ENCODE measurements at regions not wholly inside any gene's neighbourhood (a gene's known extent, or its start where the extent isn't known, plus 50 kb on each side); places are given as distances from the start of the nearest gene placed in this dataset.

GRCh38 chr3:177441813-177442646 is 244.7 kb upstream of the TBL1XR1 start:
- Mint-ChIP-seq H3K27me3 (ENCODE audit: unreplicated experiment) (no peaks in the 10 kb centered on the region), H3K4me1 (ENCODE audit: low read depth, unreplicated experiment) (peaks cover 37% of the 10 kb centered on the region), H3K27ac (ENCODE audit: unreplicated experiment) (no peak overlapping the region), H3K4me3 (ENCODE audit: low read depth, unreplicated experiment) (no peak overlapping the region), H3K9me3 (ENCODE audit: low read depth, unreplicated experiment) (no peaks in the 10 kb centered on the region), H3K36me3 (ENCODE audit: insufficient read depth, unreplicated experiment) (peaks cover 6% of the 10 kb centered on the region)
- no peak for DNase-seq
- BruUV-seq (replicated peaks), result no TSS peak
- CTCF ChIA-PET, result interaction anchor here (0.6 kb wide), 1 partner anchor 232 kb away, joined by 3 read pairs; no protein-coding TSS in a partner anchor
- TF ChIP-seq, protein P1, sequence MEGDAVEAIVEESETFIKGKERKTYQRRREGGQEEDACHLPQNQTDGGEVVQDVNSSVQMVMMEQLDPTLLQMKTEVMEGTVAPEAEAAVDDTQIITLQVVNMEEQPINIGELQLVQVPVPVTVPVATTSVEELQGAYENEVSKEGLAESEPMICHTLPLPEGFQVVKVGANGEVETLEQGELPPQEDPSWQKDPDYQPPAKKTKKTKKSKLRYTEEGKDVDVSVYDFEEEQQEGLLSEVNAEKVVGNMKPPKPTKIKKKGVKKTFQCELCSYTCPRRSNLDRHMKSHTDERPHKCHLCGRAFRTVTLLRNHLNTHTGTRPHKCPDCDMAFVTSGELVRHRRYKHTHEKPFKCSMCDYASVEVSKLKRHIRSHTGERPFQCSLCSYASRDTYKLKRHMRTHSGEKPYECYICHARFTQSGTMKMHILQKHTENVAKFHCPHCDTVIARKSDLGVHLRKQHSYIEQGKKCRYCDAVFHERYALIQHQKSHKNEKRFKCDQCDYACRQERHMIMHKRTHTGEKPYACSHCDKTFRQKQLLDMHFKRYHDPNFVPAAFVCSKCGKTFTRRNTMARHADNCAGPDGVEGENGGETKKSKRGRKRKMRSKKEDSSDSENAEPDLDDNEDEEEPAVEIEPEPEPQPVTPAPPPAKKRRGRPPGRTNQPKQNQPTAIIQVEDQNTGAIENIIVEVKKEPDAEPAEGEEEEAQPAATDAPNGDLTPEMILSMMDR (IDR thresholded peaks at IDR 0.05; ENCODE audit: unreplicated experiment), result no peak
- intact Hi-C loops (cut with micrococcal nuclease; ENCODE audit: unreplicated experiment), result no loop called here

GRCh38 chr3:177443469-177443868 is 246.2 kb upstream of the TBL1XR1 start:
- CTCF ChIA-PET, result interaction anchor here (0.6 to 1.3 kb wide), 10 partner anchors 14 to 368 kb away, joined by 3 to 6 read pairs (median 4); no protein-coding TSS in a partner anchor
- Mint-ChIP-seq H3K36me3 (ENCODE audit: insufficient read depth, unreplicated experiment) (peaks cover 12% of the 10 kb centered on the region), H3K4me1 (ENCODE audit: low read depth, unreplicated experiment) (peaks cover 46% of the 10 kb centered on the region), H3K27me3 (ENCODE audit: unreplicated experiment) (no peaks in the 10 kb centered on the region), H3K27ac (ENCODE audit: unreplicated experiment) (no peak overlapping the region), H3K4me3 (ENCODE audit: low read depth, unreplicated experiment) (peak overlapping the region; percentile 7), H3K9me3 (ENCODE audit: low read depth, unreplicated experiment) (no peaks in the 10 kb centered on the region)
- TF ChIP-seq, protein P1 (IDR thresholded peaks at IDR 0.05; ENCODE audit: unreplicated experiment), result no peak
- DNase-seq, result peak; percentile 40
- intact Hi-C loops (cut with micrococcal nuclease; ENCODE audit: unreplicated experiment), result no loop called here
- BruUV-seq (replicated peaks), result no TSS peak

DNA sequence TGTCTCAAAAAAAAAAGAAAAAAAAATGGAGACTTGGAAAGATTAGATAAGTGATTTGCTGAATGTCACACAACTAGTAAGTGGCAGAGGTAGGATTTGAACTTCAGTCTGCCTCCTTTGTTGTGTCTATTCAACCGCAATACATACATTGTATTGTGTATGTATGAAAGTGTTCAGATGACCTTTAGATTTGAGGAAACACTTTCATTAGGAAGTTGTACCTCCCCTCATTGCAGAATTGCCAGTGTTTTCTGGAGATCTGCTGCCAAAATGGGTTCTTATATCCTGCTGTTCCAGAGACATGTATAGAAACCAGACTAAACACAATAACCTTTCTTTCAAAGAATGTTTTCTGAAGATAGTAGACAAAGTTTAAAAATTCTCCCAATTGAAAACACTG is 247.4 kb upstream of the TBL1XR1 start:
- H3K4me1 Mint-ChIP-seq (ENCODE audit: low read depth, unreplicated experiment), result peaks cover 58% of the 10 kb centered on the region
- H3K36me3 Mint-ChIP-seq (ENCODE audit: insufficient read depth, unreplicated experiment), result peaks cover 17% of the 10 kb centered on the region
- BruUV-seq (replicated peaks), result no TSS peak
- intact Hi-C loops (cut with micrococcal nuclease; ENCODE audit: unreplicated experiment), result no loop called here
- TF ChIP-seq, protein P1 (IDR thresholded peaks at IDR 0.05; ENCODE audit: unreplicated experiment), result no peak
- no peaks in the 10 kb centered on the region for H3K9me3 Mint-ChIP-seq (ENCODE audit: low read depth, unreplicated experiment)
- CTCF ChIA-PET, result no interaction called here
- H3K27me3 Mint-ChIP-seq (ENCODE audit: unreplicated experiment), result no peaks in the 10 kb centered on the region
- no peak for DNase-seq
- no peak overlapping the region for H3K27ac Mint-ChIP-seq (ENCODE audit: unreplicated experiment)
- no peak overlapping the region for H3K4me3 Mint-ChIP-seq (ENCODE audit: low read depth, unreplicated experiment)

- no peaks in the 10 kb centered on the region for H3K9me3 Mint-ChIP-seq (ENCODE audit: low read depth, unreplicated experiment)
- BruUV-seq (replicated peaks), result no TSS peak
- TF ChIP-seq, protein P1 (IDR thresholded peaks at IDR 0.05; ENCODE audit: unreplicated experiment), result no peak
These were observed 248.3 kb upstream of the TBL1XR1 start for GRCh38 chr3:177445549-177445948.

More at GRCh38 chr3:177445549-177445948, 248.3 kb upstream of the TBL1XR1 start:
- peaks cover 54% of the 10 kb centered on the region for H3K4me1 Mint-ChIP-seq (ENCODE audit: low read depth, unreplicated experiment)
- no peak overlapping the region for H3K27ac Mint-ChIP-seq (ENCODE audit: unreplicated experiment)
- H3K4me3 Mint-ChIP-seq (ENCODE audit: low read depth, unreplicated experiment), result no peak overlapping the region
- CTCF ChIA-PET, result no interaction called here
- peaks cover 19% of the 10 kb centered on the region for H3K36me3 Mint-ChIP-seq (ENCODE audit: insufficient read depth, unreplicated experiment)
- DNase-seq, result no peak
- intact Hi-C loops (cut with micrococcal nuclease; ENCODE audit: unreplicated experiment), result no loop called here
- H3K27me3 Mint-ChIP-seq (ENCODE audit: unreplicated experiment), result no peaks in the 10 kb centered on the region

All from Calu3 (cell line).